PFSK-1 (cell line): ENCODE measurements at regions not wholly inside any gene's neighbourhood (a gene's known extent, or its start where the extent isn't known, plus 50 kb on each side); places are given as distances from the start of the nearest gene placed in this dataset.

Experiments
- FOXP2 ChIP-seq: optimal IDR thresholded peaks from 2 replicates; pipeline ENCODE3; 2011; ENCODE audit warnings: borderline replicate concordance, control low read depth, inconsistent platforms; ENCODE audit not compliant: insufficient read depth; ENCODE audit errors: extremely low read length, extremely low read depth
- POLR2AphosphoS5 ChIP-seq: IDR thresholded peaks from 2 replicates; pipeline ENCODE4 v1.6.1; 2012; ENCODE audit warnings: low read depth, mild to moderate bottlenecking, control low read depth, low read length, moderate library complexity
- SIN3A ChIP-seq: IDR thresholded peaks from 2 replicates; pipeline ENCODE4 v1.6.1; 2012; ENCODE audit warnings: mild to moderate bottlenecking, low read length, moderate library complexity, borderline replicate concordance; ENCODE audit not compliant: insufficient read depth
- TAF1 ChIP-seq: IDR thresholded peaks from 2 replicates; pipeline ENCODE4 v1.6.1; 2012; ENCODE audit warnings: low read length, control low read depth, borderline replicate concordance; ENCODE audit not compliant: insufficient read depth
- TF ChIP-seq, protein P1 (sequence below), 2 experiments: IDR thresholded peaks; 2 replicates each; pipeline versions ENCODE4 v1.6.1 to v1.8.0; 2011 to 2012; ENCODE audit warnings: low read depth in 2 of 2, low read length in 2 of 2, control low read depth in 1 of 2, inconsistent platforms in 1 of 2, mild to moderate bottlenecking in 1 of 2, moderate library complexity in 1 of 2; ENCODE audit not compliant: insufficient read depth in 1 of 2

GRCh38 chr15:38768970-38769369 lies 204.4 kb upstream of the RASGRP1 start:
- TF ChIP-seq POLR2AphosphoS5 (no peak), FOXP2 (no peak), TAF1 (no peak), SIN3A (no peak)
- TF ChIP-seq, protein P1, sequence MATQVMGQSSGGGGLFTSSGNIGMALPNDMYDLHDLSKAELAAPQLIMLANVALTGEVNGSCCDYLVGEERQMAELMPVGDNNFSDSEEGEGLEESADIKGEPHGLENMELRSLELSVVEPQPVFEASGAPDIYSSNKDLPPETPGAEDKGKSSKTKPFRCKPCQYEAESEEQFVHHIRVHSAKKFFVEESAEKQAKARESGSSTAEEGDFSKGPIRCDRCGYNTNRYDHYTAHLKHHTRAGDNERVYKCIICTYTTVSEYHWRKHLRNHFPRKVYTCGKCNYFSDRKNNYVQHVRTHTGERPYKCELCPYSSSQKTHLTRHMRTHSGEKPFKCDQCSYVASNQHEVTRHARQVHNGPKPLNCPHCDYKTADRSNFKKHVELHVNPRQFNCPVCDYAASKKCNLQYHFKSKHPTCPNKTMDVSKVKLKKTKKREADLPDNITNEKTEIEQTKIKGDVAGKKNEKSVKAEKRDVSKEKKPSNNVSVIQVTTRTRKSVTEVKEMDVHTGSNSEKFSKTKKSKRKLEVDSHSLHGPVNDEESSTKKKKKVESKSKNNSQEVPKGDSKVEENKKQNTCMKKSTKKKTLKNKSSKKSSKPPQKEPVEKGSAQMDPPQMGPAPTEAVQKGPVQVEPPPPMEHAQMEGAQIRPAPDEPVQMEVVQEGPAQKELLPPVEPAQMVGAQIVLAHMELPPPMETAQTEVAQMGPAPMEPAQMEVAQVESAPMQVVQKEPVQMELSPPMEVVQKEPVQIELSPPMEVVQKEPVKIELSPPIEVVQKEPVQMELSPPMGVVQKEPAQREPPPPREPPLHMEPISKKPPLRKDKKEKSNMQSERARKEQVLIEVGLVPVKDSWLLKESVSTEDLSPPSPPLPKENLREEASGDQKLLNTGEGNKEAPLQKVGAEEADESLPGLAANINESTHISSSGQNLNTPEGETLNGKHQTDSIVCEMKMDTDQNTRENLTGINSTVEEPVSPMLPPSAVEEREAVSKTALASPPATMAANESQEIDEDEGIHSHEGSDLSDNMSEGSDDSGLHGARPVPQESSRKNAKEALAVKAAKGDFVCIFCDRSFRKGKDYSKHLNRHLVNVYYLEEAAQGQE (IDR thresholded peaks at IDR 0.05; ENCODE audit: insufficient read depth in 1 of 2, low read depth in 2 of 2, low read length in 2 of 2), result no peak

- TF ChIP-seq, protein P1 (IDR thresholded peaks at IDR 0.05; ENCODE audit: insufficient read depth in 1 of 2, low read depth in 2 of 2, low read length in 2 of 2), result no peak
- no peak for TF ChIP-seq FOXP2
- no peak for TF ChIP-seq POLR2AphosphoS5
- no peak for TF ChIP-seq SIN3A
- no peak for TF ChIP-seq TAF1
Measured at GRCh38 chr15:38769492-38769891, 204.9 kb upstream of the RASGRP1 start.

DNA sequence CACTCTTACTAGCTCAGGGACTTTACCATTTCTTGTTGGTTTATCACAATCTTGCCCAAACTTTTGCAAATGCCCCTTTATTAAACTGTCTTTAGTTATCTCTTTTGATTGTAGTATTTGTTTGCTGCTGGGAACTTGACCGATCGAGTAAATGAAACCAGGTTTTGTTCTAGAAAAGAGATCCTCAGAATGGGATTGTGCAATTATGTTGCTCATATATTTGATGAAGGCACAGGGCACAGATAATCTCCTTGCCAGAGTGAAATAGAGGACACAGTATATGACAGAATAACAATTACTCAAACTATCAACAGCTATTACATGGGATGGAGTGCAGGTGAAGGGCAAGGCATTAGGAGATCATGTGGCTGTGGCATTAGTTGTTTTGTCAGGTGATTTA lies 216.6 kb upstream of the RASGRP1 start:
- TF ChIP-seq POLR2AphosphoS5, result no peak
- TF ChIP-seq, protein P1 (IDR thresholded peaks at IDR 0.05; ENCODE audit: insufficient read depth in 1 of 2, low read depth in 2 of 2, low read length in 2 of 2), result no peak
- TF ChIP-seq TAF1, result no peak
- no peak for TF ChIP-seq FOXP2
- no peak for TF ChIP-seq SIN3A

DNA sequence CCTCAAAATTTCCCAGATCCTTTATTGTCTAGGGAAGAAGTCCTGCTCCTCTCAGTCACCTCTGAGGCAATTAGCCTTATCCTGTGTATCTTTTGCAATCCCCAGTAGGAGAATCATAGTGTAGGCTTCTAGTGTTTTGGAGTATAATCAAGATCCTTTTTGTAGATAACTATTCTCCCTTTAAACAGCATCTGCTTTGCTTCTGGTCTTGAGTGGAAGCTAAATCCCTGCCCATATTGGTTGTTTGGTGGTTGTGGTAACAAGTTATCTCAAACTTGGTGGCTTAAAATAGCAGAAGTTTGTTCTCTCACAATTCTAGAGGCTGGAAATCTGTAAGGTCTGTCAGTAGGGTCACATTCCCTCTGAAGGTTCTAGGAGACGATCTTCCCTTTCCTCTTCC lies 217.5 kb upstream of the RASGRP1 start:
- TF ChIP-seq SIN3A, result no peak

DNA sequence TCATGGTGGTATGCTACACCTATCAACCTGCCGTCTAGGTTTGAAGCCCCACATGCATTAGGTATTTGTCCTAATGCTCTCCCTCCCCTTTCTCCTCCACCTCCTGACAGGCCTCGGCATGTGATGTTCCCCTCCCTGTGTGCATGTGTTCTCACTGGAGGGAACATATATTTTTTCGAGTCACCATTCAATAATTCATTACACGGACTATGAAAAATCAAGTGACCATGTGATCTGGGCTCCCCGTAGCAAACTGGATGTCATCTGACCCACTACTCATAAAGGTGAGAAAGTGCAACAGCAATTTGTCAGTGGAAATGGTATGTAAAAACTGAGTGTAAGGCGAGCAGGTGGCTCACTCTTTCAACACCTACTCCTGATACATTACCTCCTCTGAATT lies 224.3 kb upstream of the RASGRP1 start:
- no peak for TF ChIP-seq FOXP2
- no peak for TF ChIP-seq SIN3A
- TF ChIP-seq, protein P1 (IDR thresholded peaks at IDR 0.05; ENCODE audit: insufficient read depth in 1 of 2, low read depth in 2 of 2, low read length in 2 of 2), result no peak
- no peak for TF ChIP-seq POLR2AphosphoS5
- TF ChIP-seq TAF1, result no peak
